COLO668 (cell line): ENCODE measurements at regions not wholly inside any gene's neighbourhood (a gene's known extent, or its start where the extent isn't known, plus 50 kb on each side); places are given as distances from the start of the nearest gene placed in this dataset.
"Not testable (repeated sequence)": the region's sequence is repeated elsewhere in the genome, so short reads cannot be mapped to it uniquely, and the experiment has no call there.

ENCODE experiments used
- DNase-seq: peaks from one replicate; lab custom pipeline; 2025; ENCODE audit not compliant: unreplicated experiment; lab: John Stamatoyannopoulos, UW

DNA sequence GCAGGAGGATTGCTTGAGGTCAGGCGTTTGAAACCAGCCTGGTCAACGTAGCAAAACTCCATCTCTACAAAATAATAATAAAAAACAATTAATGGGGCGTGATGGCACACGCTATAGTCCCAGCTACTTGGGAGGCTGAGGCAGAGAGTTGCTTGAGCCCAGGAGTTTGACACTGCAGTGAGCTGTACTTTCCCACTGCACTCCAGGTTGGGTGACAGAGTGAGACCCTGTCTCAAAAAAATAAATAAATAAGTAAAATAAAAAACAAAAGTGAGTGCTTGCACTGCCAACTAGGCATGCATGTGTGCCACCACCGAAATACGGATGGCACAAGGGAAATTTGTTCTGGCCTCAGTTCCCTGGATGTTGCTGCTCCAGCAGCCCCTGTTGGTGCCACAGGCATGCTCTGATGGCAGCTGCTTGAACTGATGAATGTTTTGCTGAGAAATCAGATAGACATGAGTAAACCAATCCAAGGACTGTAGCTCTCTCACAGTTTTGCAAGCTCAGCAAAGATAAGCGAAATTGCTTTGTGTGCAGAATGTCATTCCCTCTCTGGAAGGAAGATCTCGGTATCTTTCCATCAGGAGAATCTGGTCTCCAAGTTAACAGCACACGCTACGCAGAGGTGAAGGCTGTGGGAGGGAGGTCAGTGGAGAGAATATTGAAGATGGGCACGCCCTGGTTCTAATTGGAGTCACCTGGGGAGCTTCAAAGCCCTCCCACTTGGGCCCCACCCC, 188.0 kb upstream of the SLC24A3 start:
- DNase-seq: no peak

GRCh38 chr20:19025430-19026120, 186.9 kb upstream of the SLC24A3 start:
- no peak for DNase-seq

- no peak for DNase-seq
Measured at GRCh38 chr20:19026121-19026878, 186.1 kb upstream of the SLC24A3 start.

DNA sequence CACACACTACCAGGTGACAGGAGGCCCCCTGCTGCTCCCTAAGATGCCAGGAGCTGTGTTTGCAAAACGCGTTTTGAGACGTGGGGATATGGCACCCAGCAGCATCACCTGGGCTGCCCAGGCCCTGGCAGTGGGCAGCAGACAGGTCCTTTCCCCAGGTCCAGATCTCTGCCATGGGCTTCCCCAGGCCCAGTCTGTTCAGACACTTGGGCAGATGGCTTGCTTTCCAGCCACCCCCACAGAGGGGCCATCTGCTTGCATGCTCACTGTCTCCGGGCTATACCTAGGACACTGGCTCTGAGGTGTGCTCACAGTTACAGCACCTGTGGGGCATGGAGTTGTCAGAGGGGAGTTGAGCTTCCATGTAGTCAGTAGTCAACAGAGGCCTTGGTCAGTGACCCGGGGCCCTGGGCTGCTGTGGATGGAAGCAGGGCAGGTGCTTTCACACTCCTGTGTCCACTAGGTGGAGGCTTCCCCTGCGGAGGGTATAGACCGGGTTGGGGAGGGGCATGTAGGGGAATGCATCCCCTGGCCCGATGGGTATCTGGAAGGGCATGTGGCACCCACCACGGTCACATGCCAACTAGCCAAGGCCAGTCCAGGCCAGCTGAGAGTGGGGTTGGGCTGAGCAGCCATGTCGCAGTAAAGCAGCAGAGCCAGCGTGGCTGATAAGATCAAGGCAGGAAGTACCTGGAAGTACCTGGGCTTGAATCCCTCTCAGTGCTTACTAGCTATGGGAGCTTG, 185.4 kb upstream of the SLC24A3 start:
- DNase-seq: no peak

- DNase-seq: no peak
Measured at GRCh38 chr20:19027971-19028370, 184.5 kb upstream of the SLC24A3 start.

DNA sequence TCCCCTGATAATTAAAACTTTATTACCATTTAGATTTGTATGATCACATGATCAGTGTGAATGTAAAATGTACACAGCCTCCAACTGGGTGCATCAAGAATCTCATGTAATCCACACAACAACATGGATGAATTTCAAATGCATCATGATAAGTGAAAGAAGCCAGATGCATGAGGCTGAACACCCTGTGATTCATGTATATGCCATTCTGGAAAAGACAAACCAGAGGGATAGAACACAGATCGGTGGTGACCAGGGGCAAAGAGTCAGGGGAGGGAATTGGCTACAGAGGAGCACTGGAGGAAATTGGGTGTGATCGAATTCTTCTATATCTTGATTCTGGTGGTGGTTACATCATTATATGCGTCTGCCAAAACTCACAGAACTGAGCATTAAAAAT, 170.7 kb upstream of the SLC24A3 start:
- DNase-seq: no peak

DNA sequence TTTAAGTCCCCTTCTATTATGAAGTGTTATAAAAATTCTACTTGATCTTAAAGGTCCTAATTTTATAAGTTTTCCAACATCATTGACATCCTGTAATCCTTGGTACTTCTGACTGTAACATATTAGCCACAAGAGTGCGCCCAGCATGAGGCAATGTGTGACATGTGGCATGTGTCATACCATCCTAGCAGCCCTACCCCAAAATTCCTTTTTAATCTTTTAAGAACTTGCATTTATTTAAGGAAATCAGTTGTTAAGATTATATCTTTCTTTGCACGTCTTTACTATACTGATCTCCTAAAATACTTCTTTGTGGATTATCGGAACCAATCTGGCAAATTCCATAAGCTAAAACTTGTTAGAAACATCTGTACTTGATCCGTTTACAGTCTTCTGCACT, 167.1 kb upstream of the SLC24A3 start:
- no peak for DNase-seq

DNA sequence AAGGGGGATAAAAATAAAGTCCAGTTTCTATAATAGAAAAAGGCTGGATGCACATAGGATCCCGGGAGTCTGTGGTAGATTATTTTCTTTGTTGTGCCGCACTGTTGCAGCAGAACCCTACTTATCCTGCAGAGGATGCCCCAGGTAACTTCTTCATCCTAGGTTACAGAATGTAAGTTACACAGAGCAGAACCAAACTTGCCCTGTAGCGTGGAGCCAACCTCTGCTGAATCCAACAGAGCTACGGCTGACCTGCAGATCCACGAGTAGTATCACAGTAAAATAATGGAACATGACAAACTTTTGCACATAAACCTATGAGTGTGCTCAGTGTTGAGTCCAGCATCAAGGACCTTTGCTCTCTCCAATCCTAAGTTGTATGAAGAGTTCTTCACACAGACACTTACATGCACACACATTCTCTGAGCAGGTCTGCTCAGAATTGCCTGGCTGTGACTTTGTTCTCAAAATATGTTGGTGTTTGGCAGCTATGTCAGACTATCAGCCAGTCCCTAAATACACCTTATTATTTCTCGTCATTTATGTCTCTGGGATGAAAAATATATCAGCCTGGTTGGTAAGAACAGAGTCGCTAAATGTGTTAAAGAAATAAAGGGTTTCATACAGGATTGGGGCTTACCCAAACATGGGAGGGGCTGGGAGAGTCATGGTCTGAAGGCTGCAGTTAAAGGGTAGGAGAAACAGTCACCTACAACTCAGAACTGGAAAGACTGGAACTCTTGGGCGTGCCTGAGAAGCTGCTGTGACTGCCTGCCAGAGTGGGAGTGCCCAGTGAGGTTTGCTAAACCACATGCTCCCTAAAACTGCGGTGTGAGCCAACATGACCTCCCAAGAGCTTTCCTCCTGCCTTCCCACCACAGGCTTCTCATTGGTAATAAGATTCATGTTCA, 165.1 kb upstream of the SLC24A3 start:
- no peak for DNase-seq

- DNase-seq: no peak
Measured at GRCh38 chr20:19047951-19048296, 164.5 kb upstream of the SLC24A3 start.

DNA sequence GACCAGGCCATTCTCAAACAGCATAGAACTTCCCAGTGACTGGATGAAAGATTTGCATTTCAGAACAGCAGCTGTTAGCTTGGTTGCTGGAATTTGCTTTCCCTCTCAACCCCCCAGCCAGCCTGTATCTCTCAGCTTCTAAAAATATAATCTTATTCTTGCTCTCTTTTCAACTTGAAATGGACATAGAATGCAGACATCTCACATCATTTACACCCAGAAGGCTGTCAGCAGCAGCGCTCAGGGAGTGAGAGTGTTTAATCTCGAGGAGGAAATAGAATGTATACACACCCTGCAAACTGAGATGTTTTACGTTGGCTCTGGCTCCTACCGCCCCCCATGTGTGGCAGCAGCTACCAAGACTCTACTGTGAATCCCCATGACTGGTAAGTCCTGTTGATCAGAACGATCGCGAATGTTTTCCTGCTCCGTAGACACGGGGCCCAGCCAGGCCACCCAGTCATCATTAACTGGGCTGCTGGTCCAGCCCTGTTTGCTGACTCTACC, 163.4 kb upstream of the SLC24A3 start:
- DNase-seq: no peak

DNA sequence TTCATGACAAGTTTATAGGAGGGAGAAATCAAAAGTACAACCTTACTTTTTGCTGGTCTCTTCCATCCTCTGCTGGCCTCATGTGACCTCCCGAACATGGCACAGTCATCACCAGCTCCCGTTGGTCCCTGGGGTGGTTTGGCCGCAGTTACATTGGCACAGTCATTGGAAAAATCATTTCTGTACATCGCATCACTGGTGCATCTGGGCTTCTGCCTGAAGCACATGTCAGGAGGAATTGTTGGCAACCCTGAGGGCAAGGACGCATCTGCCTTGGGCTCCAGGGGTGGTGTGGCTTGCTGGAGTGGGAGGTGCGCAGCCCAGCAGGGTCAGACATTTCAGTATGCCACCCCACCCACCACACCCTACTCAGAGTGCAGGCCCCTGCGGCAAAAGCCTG, 162.9 kb upstream of the SLC24A3 start:
- no peak for DNase-seq

DNA sequence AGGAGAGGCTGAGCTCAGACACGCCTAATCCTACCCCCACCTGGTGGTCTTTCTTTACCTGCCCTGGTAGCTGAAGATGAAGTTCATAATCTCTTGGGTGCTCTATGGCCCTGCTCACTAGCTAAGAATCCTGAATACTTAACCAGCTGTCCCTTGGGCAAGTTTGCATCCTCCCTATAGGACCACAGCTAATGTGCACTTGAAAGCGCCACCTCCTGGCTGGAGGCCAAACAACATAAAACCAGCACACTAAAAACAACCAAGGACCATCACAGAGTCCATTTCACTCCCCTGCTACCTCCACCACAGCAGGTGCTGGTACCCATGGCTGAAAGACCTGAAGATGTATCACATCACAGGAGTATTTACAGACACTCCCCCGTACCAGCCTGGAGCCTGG, 155.5 kb upstream of the SLC24A3 start:
- DNase-seq: no peak

DNA sequence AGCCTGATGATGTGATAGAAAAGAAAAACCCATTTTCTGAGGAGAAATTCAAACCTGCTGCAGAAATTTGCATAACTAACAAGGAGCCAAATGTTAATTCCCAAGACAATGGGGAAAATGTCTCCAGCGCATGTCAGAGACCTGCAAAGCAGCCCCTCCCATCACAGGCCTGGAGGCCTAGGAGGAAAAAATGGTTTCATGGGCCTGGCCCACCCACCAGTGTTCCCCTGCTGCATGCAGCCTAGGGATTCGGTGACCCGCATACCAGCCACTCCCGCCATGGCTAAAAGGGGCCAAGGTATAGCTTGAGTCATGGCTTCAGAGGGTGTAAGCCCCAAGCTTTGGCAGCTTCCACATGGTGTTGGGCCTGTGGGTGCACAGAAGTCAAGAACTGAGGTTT, 147.7 kb upstream of the SLC24A3 start:
- DNase-seq: not testable (repeated sequence)

DNA sequence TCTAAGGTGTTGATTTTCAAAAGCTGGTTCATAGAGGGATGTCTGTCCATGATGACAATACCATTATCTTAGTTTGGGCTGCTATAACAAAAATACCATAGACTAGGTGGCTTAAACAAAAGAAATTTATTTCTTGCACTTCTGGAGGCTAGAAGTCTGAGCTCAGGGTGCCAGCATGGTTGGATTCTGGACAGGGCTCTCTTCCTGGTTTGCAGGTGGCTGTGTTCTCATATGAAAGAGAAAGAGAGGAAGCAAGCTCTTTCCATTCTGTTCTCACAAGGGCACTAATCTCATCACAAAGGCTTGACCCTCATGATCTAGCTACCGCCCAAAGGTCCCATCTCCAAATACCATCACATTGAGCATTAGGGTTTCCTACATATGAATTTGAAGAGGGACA, 144.5 kb upstream of the SLC24A3 start:
- no peak for DNase-seq

- DNase-seq: no peak
Measured at GRCh38 chr20:19070026-19070425, 142.4 kb upstream of the SLC24A3 start.

- no peak for DNase-seq
Measured at GRCh38 chr20:19070681-19071445, 141.6 kb upstream of the SLC24A3 start.

DNA sequence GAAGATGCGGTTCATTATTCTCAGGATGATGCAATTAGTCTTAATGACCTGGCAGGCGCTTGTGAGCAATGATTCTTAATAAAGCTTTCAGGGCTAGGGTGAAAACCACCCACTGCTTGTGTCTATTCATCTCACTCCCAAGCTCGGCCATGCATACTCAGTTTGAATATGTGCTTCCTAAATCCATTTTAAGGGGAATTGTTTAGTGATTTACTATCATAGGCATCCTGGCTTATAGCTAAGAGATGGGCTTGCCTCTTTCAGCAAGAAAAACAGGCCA, 141.1 kb upstream of the SLC24A3 start:
- DNase-seq: no peak

- no peak for DNase-seq
Measured at GRCh38 chr20:19071902-19072498, 140.4 kb upstream of the SLC24A3 start.

GRCh38 chr20:19072988-19073387, 139.5 kb upstream of the SLC24A3 start:
- no peak for DNase-seq
